HFFc6 (cell line): ENCODE measurements at regions not wholly inside any gene's neighbourhood (a gene's known extent, or its start where the extent isn't known, plus 50 kb on each side); places are given as distances from the start of the nearest gene placed in this dataset.
A peak's percentile ranks its signal among the peaks of the same experiment; 100 is the strongest.

Source experiments
- DNase-seq: peaks from one replicate; pipeline ENCODE4 v3.0.0-alpha.2; 2018
- H3K27ac Mint-ChIP-seq: 2 replicates; pipeline ENCODE4 v1.8.0; 2020; ENCODE audit warnings: mild to moderate bottlenecking, mixed read lengths
- H3K27me3 Mint-ChIP-seq: 2 replicates; pipeline ENCODE4 v1.8.0; 2021; ENCODE audit warnings: mild to moderate bottlenecking, moderate library complexity, mixed read lengths; ENCODE audit not compliant: insufficient read depth
- H3K36me3 Mint-ChIP-seq: 2 replicates; pipeline ENCODE4 v1.8.0; 2021; ENCODE audit warnings: low read depth, mixed read lengths
- H3K4me1 Mint-ChIP-seq: 2 replicates; pipeline ENCODE4 v1.8.0; 2020; ENCODE audit warnings: low read depth, mixed read lengths
- H3K4me3 Mint-ChIP-seq: 2 replicates; pipeline ENCODE4 v1.8.0; 2020; ENCODE audit warnings: mild to moderate bottlenecking, moderate library complexity, mixed read lengths
- H3K9me3 Mint-ChIP-seq: 2 replicates; pipeline ENCODE4 v1.8.0; 2020; ENCODE audit warnings: mild to moderate bottlenecking, mixed read lengths
- TF ChIP-seq, protein P1 (sequence below): fragments of 200-600 bp; sonication (generic); IDR thresholded peaks from 2 replicates; pipeline ENCODE4 v1.5.0; 2021; ENCODE audit warnings: antibody characterized with exemption, mild to moderate bottlenecking

DNA sequence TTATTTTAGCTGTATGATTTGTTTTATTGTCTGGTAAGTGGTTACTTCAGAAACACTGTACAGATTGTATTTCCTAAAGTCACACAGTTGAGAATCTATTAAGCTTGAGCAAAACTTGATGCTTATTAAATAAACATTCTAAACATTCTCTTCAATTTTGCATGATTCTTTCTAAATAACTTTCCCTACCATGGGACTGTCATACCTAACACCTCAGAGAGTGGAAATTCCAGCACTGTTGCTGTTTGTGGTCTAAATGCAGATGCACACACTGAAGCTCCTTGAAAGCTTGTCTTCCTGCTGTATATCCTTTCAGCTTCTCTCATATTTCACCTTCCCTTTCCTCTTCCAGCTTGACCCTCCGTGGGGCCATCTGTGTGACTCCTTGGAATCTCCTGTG, 392.0 kb downstream of the LRIG3 start:
- DNase-seq = no peak
- TF ChIP-seq, protein P1, sequence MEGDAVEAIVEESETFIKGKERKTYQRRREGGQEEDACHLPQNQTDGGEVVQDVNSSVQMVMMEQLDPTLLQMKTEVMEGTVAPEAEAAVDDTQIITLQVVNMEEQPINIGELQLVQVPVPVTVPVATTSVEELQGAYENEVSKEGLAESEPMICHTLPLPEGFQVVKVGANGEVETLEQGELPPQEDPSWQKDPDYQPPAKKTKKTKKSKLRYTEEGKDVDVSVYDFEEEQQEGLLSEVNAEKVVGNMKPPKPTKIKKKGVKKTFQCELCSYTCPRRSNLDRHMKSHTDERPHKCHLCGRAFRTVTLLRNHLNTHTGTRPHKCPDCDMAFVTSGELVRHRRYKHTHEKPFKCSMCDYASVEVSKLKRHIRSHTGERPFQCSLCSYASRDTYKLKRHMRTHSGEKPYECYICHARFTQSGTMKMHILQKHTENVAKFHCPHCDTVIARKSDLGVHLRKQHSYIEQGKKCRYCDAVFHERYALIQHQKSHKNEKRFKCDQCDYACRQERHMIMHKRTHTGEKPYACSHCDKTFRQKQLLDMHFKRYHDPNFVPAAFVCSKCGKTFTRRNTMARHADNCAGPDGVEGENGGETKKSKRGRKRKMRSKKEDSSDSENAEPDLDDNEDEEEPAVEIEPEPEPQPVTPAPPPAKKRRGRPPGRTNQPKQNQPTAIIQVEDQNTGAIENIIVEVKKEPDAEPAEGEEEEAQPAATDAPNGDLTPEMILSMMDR = no peak
- H3K27me3 Mint-ChIP-seq = no peaks in the 10 kb centered on the region; the same call in none of the 2 replicates
- H3K4me3 Mint-ChIP-seq = no peak overlapping the region; the same call in 1 of the 2 replicates
- H3K4me1 Mint-ChIP-seq = peaks cover 62% of the 10 kb centered on the region
- H3K27ac Mint-ChIP-seq = peak overlapping the region; percentile 85
- H3K36me3 Mint-ChIP-seq = peaks cover 23% of the 10 kb centered on the region
- no peaks in the 10 kb centered on the region; the same call in 1 of the 2 replicates for H3K9me3 Mint-ChIP-seq

DNA sequence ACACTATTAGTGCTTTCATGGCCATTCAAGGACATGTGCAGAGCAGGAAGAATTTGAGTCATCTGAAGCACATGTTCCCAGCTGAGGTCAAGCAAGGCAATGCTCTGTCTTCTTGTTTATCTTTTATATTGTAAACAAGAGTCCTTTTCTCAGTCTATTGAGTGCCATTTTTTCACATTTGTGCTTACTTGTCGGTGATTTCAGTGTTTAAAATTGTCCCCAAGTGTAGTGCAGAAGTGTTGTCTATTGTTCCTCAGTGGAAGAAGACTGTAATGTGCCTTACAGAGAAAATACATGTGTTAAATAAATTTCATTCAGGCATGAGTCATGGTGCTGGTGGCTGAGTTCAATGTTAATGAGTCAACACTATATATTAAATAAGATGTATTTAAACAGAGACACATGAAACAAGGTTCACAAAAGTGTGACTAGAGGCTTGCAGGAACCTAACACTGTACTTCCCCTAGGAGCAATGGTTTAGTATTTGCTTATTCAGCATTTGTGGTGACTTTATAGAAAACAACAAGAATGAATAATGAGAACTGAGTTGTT, 391.1 kb downstream of the LRIG3 start:
- no peaks in the 10 kb centered on the region; the same call in 1 of the 2 replicates for H3K9me3 Mint-ChIP-seq
- H3K36me3 Mint-ChIP-seq = peaks cover 23% of the 10 kb centered on the region
- H3K4me3 Mint-ChIP-seq = peak overlapping the region; percentile 83
- H3K27ac Mint-ChIP-seq = peak overlapping the region; percentile 85
- H3K4me1 Mint-ChIP-seq = peaks cover 65% of the 10 kb centered on the region
- DNase-seq = peak; percentile 66
- H3K27me3 Mint-ChIP-seq = no peaks in the 10 kb centered on the region; the same call in none of the 2 replicates
- TF ChIP-seq, protein P1 = no peak

DNA sequence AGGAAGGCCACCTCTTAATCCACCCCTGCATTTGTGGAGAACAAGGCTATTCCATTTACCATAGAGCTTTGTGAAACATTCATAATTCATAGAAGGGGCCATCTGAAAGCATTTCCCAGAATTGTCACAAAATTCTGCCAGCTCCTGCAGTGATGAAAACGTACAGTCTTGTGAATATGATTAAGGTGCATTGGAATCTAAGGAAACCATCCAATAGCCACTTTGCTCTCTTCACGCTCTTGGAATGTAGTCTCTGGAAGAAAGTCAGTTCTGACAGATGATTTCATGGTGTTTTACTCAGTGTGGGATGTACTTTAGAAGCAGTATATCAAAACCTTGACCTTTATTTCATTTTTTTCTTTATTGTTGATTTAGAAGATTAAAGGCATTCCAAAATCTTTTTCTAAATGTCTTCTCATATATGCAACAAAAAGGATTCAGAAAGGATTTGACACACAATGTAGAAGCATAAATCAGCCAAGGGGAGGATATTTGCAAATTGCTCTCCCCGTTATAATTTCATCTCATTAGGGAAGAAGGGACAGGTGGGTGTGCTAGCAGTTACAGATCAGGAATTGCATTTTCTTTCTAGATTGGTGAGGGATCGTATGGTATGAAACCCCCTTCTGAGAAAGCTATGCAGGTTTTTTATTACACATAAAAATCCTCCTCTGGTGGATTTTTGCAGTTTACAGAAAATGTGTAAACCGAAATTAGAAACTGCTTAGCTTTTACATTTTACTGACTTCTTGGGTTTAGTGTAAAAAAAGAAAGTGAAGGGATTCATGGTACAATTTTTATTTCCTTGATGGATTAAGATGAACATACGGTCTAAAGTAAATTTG, 390.2 kb downstream of the LRIG3 start:
- H3K4me3 Mint-ChIP-seq = peak overlapping the region; percentile 83
- TF ChIP-seq, protein P1 = no peak
- peak; percentile 92 for DNase-seq
- no peaks in the 10 kb centered on the region; the same call in 1 of the 2 replicates for H3K27me3 Mint-ChIP-seq
- peaks cover 23% of the 10 kb centered on the region for H3K36me3 Mint-ChIP-seq
- H3K27ac Mint-ChIP-seq = peak overlapping the region; percentile 85
- H3K4me1 Mint-ChIP-seq = peaks cover 65% of the 10 kb centered on the region
- H3K9me3 Mint-ChIP-seq = no peaks in the 10 kb centered on the region; the same call in 1 of the 2 replicates

DNA sequence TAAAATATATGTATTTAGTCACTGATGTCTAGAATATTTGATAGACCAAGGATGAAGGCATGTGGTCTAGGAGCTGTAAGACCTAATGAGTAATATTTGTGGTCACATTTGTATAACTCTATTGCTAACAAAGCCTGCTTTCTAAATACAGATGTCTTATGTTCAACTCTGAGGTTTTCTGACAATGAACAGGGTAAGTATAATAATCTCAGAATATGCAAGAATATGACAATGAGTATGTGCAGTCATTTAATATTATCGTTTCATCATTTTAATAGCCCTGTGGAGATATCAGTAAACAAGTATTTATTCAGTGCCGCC, 389.6 kb downstream of the LRIG3 start:
- Mint-ChIP-seq H3K9me3 (no peaks in the 10 kb centered on the region; the same call in 1 of the 2 replicates), H3K36me3 (peaks cover 23% of the 10 kb centered on the region), H3K27me3 (no peaks in the 10 kb centered on the region; the same call in 1 of the 2 replicates), H3K4me3 (peak overlapping the region; percentile 83), H3K4me1 (peaks cover 65% of the 10 kb centered on the region), H3K27ac (peak overlapping the region; percentile 85)
- peak; percentile 51 for DNase-seq
- TF ChIP-seq, protein P1 = no peak

DNA sequence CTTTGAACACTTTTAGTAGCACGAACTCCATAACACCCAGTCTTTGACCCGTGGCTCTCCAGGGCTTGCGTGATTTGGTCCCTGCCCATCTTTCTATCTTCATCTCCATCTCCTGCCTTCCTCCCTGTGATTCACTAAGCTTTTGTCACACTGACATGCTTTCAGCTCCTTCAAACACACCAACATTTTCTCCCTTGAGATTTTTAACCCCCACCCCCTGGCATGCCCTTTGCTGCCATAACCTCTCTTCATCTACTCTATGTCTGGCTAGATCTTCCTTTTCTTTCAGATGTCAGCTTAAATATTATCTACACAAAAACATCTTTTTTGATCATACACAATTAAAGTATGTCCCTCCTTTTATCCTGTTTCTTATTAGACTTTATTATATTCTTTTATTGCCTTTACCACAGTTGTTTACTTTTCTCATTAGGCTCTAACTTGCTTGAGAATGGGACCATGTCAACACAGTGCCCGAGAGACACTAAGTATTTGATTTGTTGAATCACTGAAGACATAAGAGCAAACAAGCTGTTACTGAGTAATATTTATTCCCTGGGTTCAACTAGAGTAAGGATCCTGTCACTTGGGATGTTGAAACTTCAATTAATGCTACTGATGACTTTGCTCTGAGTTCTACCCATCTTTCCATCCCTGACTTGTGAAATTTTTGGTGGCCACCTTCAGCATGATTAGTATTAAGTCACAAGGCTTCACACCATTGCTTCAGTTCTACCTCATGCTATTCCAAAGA, 387.3 kb downstream of the LRIG3 start:
- Mint-ChIP-seq H3K4me1 (peaks cover 68% of the 10 kb centered on the region), H3K27ac (no peak overlapping the region), H3K36me3 (peaks cover 17% of the 10 kb centered on the region), H3K9me3 (no peaks in the 10 kb centered on the region; the same call in 1 of the 2 replicates), H3K4me3 (no peak overlapping the region), H3K27me3 (no peaks in the 10 kb centered on the region; the same call in 1 of the 2 replicates)
- DNase-seq = no peak
- TF ChIP-seq, protein P1 = no peak
